ENCODE measurements at regions not wholly inside any gene's neighbourhood (a gene's known extent, or its start where the extent isn't known, plus 50 kb on each side); places are given as distances from the start of the nearest gene placed in this dataset.

DNA sequence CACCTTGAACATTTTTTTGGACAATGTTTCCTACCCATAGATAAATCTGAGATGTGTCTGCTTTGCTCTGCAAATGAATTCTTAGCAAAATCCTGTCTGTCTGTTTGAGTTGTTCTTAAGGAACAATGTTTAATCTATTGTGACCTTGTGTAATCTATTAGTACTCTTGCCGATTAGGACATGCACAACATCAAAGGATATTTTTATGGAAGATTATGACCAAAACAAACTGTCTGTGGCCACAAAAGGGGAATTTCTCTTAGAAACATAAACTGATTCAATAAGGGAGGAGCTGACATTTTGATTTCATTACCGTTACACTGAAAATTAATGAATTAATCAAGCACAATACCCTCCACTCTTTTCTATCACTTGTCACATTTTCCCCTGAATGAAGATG lies 323.0 kb upstream of the PRR16 start:
- TF ChIP-seq, protein P1, sequence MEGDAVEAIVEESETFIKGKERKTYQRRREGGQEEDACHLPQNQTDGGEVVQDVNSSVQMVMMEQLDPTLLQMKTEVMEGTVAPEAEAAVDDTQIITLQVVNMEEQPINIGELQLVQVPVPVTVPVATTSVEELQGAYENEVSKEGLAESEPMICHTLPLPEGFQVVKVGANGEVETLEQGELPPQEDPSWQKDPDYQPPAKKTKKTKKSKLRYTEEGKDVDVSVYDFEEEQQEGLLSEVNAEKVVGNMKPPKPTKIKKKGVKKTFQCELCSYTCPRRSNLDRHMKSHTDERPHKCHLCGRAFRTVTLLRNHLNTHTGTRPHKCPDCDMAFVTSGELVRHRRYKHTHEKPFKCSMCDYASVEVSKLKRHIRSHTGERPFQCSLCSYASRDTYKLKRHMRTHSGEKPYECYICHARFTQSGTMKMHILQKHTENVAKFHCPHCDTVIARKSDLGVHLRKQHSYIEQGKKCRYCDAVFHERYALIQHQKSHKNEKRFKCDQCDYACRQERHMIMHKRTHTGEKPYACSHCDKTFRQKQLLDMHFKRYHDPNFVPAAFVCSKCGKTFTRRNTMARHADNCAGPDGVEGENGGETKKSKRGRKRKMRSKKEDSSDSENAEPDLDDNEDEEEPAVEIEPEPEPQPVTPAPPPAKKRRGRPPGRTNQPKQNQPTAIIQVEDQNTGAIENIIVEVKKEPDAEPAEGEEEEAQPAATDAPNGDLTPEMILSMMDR (IDR thresholded peaks at IDR 0.05), result no peak
- TF ChIP-seq EP300 (IDR thresholded peaks at IDR 0.05) (no peak), POLR2A (IDR thresholded peaks at IDR 0.05) (no peak), POLR2AphosphoS5 (IDR thresholded peaks at IDR 0.05) (no peak)

Data from sigmoid colon (tissue), 4 donors.